ENCODE measurements at regions not wholly inside any gene's neighbourhood (a gene's known extent, or its start where the extent isn't known, plus 50 kb on each side); places are given as distances from the start of the nearest gene placed in this dataset.

GRCh38 chr9:109830545-109830944 lies 50.5 kb downstream of the PALM2AKAP2 start:
- DNase-seq = no peak
- H3K27me3 ChIP-seq = no peaks in the 10 kb centered on the region
- no peaks in the 10 kb centered on the region for H3K4me1 ChIP-seq
- TF ChIP-seq CTCF (IDR thresholded peaks at IDR 0.05) (no peak), POLR2A (IDR thresholded peaks at IDR 0.05) (no peak)
- no peak overlapping the region for H3K4me3 ChIP-seq
- peaks cover 0 to 3% (median 0%) of the 10 kb centered on the region in 4 donors for H3K9me3 ChIP-seq
- no peaks in the 10 kb centered on the region for H3K36me3 ChIP-seq
- no peak overlapping the region for H3K27ac ChIP-seq

GRCh38 chr9:109831998-109832658 lies 52.1 kb downstream of the PALM2AKAP2 start:
- Histone ChIP-seq H3K4me1 (no peaks in the 10 kb centered on the region), H3K27me3 (no peaks in the 10 kb centered on the region), H3K36me3 (no peaks in the 10 kb centered on the region), H3K9me3 (peaks cover 0 to 5% (median 0%) of the 10 kb centered on the region in 4 donors), H3K4me3 (no peak overlapping the region), H3K27ac (no peak overlapping the region)
- no peak for DNase-seq
- TF ChIP-seq POLR2A (IDR thresholded peaks at IDR 0.05) = no peak

- Histone ChIP-seq H3K36me3 (no peaks in the 10 kb centered on the region), H3K27ac (no peak overlapping the region), H3K9me3 (peaks cover 0 to 5% (median 0%) of the 10 kb centered on the region in 4 donors), H3K4me1 (no peaks in the 10 kb centered on the region), H3K27me3 (no peaks in the 10 kb centered on the region), H3K4me3 (no peak overlapping the region)
- TF ChIP-seq POLR2A (IDR thresholded peaks at IDR 0.05) (no peak), CTCF (IDR thresholded peaks at IDR 0.05) (no peak)
- DNase-seq = no peak
Observed at GRCh38 chr9:109834855-109835254, 54.9 kb downstream of the PALM2AKAP2 start.

GRCh38 chr9:109843641-109844040 lies 63.6 kb downstream of the PALM2AKAP2 start:
- TF ChIP-seq CTCF (IDR thresholded peaks at IDR 0.05) (no peak), POLR2A (IDR thresholded peaks at IDR 0.05) (no peak)
- Histone ChIP-seq H3K4me3 (no peak overlapping the region), H3K9me3 (no peaks in the 10 kb centered on the region), H3K4me1 (no peaks in the 10 kb centered on the region), H3K27ac (no peak overlapping the region), H3K36me3 (no peaks in the 10 kb centered on the region), H3K27me3 (no peaks in the 10 kb centered on the region)
- no peak for DNase-seq

GRCh38 chr9:109845226-109845625 lies 65.2 kb downstream of the PALM2AKAP2 start:
- Histone ChIP-seq H3K27me3 (no peaks in the 10 kb centered on the region), H3K9me3 (no peaks in the 10 kb centered on the region), H3K27ac (no peak overlapping the region), H3K4me3 (no peak overlapping the region), H3K4me1 (no peaks in the 10 kb centered on the region), H3K36me3 (no peaks in the 10 kb centered on the region)
- TF ChIP-seq POLR2A (IDR thresholded peaks at IDR 0.05) (no peak), CTCF (IDR thresholded peaks at IDR 0.05) (no peak)
- DNase-seq = no peak

- H3K4me1 ChIP-seq = no peaks in the 10 kb centered on the region
- no peaks in the 10 kb centered on the region for H3K36me3 ChIP-seq
- DNase-seq = no peak
- H3K27ac ChIP-seq = no peak overlapping the region
- TF ChIP-seq POLR2A (IDR thresholded peaks at IDR 0.05) (no peak), CTCF (IDR thresholded peaks at IDR 0.05) (no peak)
- H3K27me3 ChIP-seq = no peaks in the 10 kb centered on the region
- no peak overlapping the region for H3K4me3 ChIP-seq
- H3K9me3 ChIP-seq = no peaks in the 10 kb centered on the region
Observed at GRCh38 chr9:109846776-109847175, 66.8 kb downstream of the PALM2AKAP2 start.
